ENCODE measurements at regions not wholly inside any gene's neighbourhood (a gene's known extent, or its start where the extent isn't known, plus 50 kb on each side); places are given as distances from the start of the nearest gene placed in this dataset.

DNA sequence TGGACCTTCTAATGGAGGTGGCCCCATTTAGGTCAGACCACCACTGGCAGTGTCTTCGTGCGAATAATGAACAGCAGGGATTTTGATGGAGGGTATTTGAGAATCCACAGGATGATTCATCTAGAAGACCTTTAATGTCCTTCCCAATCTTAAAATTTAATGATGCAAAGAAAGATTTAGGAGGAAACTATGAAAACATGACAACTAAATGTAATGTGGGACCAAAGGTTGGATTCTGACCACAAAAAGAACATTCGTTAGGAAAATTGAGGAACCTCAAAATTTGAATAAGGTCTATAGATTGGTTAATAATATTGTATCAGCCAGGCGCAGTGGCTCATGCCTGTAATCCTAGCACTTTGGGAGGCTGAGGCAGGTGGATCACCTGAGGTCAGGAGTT lies 78.2 kb upstream of the TMPO start:
- no peak for DNase-seq (ENCODE audit: low read depth)

DNA sequence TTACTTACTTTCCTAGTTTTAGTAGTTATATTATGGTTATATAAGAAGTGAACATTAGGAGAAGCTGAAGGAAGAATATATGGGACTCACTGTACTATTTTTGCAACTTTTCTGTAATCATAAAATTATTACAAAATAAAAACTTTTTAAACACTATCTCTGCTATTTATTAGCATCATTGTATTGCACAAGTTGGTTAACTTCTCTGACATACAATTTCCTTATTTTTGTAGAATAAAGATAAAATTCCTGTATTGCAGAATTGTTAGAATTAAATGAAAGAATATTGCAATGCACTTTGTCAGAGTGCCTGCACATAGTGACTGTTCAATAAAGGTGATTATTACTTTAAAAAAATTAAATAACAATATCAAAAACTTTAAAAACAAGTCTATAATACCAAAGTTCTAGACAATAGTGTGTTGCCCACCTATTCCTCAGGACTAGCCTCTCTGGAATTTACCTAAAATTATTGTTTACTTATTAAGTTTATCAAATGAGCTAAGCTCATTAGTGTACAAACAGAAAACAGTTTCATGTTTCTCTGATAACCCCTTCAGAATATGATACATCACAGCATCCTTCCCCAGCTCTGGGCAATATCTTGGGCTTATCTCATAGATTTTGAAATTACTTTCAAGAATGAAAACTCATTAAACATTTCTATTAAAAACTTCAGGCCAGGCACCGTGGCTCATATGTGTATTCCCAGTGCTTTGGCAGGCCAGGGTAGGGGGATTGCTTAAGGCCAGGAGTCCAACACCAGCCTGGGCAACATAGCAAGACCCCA lies 77.4 kb upstream of the TMPO start:
- DNase-seq (ENCODE audit: low read depth), result no peak

DNA sequence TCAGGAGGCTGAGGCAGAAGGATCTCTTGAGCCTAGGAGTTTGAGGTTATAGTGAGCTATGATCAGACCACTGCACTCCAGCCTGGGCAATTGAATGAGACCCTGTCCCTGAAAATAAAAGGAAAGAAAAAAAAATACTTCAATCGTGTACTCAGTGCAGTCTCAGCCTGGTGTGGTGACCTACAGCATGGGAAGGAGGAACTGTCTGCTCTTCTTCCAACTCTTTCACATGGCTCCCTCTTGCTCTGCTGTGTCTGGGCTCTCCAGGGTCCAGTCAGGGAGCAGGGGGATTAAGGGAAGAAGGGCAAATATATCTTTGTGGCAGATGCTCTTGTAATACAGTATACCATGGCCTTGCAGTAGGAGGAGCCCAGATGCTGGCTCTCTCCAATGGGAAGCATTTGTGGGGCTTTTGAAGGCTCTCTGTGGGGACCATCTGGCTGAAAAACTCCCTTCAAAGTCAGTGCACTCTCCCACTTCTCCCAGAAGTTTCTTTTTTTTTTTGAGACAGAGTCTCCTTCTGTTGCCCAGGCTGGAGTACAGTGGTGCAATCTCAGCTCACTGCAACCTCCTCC lies 76.6 kb upstream of the TMPO start:
- DNase-seq (ENCODE audit: low read depth), result no peak

DNA sequence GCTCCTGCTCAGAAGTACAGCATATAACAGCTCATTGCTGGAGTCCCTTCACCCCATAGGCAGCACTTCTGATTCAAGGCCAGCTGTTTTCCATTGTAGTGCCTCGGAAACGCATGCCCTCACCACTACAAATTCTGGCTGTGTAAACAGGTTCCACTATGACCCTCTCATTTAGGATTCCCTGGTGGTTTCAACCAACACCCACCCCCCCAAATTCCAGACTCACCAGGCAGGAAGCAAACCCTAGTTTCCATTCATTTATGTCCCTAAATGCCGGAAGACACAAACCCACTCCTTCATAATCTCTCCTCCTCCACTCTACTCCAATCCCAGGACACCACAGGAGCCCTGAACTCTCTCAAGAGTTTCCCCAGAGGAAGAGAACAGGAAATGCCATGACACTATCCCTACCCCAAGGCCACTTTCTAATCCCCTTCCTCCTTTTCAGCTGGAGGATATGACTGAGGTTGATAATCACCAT lies 75.9 kb upstream of the TMPO start:
- no peak for DNase-seq (ENCODE audit: low read depth)

DNA sequence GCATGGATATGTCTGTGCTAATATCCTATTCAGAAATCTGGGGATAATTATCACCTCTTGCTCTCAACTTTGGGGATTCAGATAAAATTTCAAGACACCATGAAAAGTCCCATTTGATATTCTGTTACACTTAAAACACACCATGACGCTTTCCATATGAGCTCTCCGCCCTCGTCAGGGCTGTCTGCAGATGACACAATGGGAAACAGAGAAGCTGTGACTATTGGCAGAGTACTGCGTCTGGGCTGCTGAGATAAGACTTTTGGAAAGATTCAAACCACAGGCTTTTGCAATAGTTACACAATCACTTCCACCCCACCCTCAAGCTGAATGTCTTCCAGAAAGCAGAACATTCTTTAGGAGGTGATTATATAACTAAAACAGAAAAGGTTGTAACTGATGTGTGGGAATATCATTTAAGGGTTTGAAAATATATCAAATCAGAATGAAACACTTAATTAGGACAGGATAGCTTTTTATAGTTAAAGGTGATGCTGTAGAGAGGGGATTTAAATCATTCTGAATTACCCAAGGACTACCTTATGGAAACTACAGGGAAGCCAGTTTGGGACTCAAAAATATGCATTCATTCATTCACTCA lies 75.3 kb upstream of the TMPO start:
- no peak for DNase-seq (ENCODE audit: low read depth)

DNA sequence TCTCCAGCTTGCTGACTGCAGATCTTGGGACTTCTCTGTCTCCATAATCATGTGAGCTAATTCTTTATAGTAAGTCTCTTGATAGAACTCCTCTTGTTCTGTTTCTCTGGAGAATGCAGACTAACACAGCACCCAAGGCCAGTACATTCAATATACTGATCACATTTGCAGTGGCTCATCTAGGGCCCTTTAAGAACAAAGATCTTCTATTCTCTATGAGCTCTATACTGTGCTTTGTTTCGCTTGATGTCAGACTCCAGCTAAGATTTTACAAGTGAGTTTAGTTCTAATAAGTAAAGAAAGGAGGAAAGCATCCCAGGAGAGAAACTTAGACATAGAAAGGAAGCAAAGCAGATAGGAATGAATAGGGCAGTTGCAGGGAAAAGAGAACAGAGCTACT lies 69.3 kb upstream of the TMPO start:
- DNase-seq (ENCODE audit: low read depth), result no peak

DNA sequence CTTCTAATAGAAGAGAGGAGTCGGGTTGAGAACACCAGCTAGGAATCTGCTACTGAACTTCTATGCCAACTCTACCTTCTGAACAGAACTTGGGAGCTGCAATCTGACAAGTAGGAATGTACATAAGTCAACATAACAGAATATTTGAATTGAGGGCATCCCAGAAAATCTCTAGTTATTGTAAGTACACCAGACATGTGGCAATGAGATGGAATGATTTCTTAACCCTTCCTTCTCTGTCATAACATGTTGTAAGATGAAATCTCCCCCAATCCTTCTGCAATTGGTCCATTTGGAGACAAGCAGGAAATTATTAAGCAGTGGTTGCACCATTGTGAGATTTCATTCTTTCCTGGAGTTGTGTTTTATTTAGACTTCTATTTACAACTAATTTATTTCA lies 68.7 kb upstream of the TMPO start:
- no peak for DNase-seq (ENCODE audit: low read depth)

DNA sequence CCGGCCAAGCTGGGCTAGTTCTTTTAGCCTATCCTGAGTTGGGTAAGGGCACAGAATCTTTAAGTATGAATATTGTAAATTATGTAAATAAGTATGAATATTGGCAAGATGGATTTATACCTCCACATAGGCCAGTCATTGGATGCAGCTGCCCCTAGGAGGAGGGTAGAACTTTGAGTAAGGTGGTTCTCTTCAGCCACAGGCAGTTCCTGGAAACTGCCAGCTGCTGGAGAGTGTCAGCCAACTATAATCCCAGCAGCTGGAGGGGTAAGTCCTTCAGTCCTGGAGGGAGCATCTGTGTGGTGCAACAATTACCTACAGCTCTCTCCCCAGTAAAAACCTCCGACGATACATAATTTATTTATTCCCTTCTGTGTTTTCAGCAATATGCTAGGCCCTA lies 65.8 kb upstream of the TMPO start:
- no peak for DNase-seq (ENCODE audit: low read depth)

DNA sequence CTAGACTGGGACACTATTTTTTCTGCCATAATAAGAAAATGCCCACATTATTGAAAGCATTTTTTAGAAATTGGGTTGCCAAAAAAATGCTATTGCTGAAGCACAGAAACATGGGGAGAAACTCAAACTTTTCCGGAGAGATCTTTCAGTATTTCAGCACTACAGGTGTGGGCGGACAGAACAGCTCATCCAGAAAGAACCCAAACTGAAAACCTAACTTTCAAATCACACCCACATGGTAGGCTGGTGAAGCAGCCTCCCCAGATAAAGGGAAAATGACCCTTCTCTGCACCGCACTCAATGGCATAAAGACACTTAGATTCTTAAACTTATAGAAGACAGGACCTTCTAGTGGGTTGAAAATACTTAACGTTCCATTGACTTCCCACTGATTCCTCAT lies 62.3 kb upstream of the TMPO start:
- DNase-seq (ENCODE audit: low read depth), result no peak

DNA sequence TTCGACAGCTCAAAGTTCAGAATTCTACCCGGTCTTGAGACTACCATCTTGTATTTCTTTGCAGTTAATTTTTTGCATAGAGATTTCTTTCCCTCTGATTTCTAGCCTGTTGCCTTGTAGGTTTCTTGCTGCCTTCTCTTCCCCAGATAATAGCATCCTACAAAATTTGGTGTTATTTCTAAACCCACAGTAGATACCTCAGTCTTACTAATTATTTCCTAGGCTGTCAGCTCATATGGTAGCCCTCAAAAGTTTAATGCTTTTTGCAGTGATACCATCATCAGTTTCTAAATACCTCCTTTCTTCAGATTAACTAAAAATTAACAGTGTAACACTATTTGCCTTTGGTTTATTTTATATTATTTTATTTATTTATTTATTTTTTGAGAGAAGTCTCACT lies 61.9 kb upstream of the TMPO start:
- DNase-seq (ENCODE audit: low read depth), result no peak

DNA sequence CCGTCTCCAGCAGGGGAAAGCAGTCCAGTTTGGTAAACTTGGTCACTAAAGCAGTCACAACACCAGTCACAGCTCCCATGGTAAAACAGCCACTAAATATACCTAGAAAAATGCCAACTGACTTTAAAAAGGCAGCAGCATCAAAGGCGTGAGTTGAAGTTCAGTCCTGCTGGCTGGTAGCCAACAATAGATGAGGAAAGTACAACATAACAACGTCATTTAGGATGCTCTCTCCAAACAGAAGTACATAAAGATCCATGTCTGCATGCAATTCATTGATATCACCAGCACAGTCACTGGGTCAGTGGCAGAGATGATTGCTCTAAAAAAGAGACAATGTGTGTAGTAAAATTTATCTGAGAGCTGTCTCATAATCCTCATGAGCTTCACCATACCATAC lies 59.3 kb upstream of the TMPO start:
- DNase-seq (ENCODE audit: low read depth), result no peak

DNA sequence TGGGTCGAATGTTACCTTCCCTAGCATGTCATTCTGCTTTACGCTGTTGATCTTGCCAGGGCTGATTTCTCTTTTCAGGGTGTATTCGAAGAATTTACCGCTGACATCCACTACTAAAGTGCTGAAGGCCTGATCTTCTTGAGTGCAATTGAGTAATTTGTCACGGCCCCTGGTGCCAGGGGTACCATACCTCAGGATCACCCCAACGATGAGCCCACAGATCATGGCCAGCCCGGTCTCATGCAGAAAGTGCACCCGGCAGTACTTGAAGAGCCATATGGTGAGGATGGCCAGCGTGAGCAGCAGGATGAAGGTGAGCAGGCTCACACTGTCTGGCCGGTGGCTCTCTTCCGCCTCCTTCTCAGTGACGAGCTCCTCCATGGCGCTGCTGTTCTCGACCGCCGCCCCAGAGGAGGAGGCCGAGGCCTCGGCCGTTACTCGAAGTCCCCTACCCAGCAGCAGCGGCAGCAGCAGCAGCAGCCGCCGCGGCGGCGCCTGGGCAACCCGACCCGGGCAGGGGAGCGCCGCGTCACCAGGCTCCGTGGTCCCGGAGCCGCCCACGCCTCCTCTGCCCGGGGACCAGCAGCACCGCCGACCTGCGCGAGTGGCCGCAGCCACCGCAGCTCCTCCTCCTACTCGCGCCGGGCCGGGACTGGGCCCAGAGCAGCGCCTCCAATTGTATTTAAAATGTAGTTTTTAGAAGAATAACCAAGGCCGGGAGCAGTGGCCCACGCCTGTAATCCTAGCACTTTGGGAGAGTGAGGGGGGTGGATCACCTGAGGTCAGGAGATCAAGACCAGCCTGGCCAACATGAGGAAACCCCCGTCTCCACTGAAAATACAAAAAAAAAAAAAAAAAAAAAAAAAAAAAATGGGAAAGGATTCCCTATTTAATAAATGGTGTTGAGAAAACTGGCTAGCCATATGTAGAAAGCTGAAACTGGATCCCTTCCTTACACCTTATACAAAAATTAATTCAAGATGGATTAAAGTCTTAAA lies 58.5 kb upstream of the TMPO start:
- DNase-seq (ENCODE audit: low read depth), result no peak

DNA sequence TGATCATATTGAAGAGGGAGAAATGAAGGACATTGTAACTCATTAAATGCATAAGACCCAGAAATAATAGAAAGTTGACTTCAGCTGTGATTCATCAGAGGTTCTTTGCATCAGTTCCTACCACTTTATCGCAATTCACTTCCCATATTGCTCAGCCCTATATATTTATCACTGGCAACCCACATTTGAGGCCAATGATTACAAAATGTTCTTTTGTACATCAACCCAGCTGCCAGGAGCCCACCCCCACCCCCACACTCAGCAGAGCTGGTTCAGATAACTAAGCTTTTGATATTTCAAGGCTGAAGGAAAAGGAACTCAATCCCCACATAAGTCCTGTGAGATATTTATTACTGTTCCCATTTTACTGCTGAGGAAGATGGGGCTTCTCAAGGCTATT lies 51.2 kb upstream of the TMPO start:
- DNase-seq (ENCODE audit: low read depth), result no peak

DNA sequence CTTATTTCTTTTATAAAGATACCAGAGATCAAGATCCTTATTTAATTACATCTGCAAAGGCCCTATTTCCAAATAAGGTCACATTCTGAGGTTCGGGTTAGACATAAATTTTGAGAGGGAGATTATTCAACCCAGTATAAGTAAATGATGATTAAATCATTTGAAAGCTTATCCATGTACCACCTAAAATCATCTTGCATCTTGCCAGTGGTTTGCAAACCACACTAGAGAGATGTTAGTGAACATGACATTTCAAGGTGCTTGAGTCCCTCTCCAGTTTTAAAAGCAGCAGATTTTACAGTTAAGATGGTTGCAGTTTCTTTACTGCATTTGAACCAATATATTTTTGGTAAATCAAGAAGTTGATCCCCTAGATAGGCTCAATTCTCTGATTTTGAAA lies 49.9 kb upstream of the TMPO start:
- no peak for DNase-seq (ENCODE audit: low read depth)
